BJ (cell line): ENCODE measurements at regions not wholly inside any gene's neighbourhood (a gene's known extent, or its start where the extent isn't known, plus 50 kb on each side); places are given as distances from the start of the nearest gene placed in this dataset.

Source experiments
- CTCF ChIA-PET: fragments of 350-600 bp; formaldehyde crosslinking; extraction: SDS; loops from one replicate; lab custom pipeline; 2021; ENCODE audit warnings: antibody characterized with exemption, inconsistent platforms; lab: Yijun Ruan, JAX
- POLR2A ChIA-PET: fragments of 300-600 bp; sonication (Branson Sonifier 250); formaldehyde crosslinking; extraction: SDS; loops from one replicate; lab custom pipeline; 2021; ENCODE audit warnings: antibody characterized with exemption; lab: Charles Lee
- DNase-seq: peaks from one replicate; pipeline ENCODE4 v3.0.0-alpha.2; 2011; ENCODE audit warnings: low read depth
- H3K27me3 ChIP-seq: 2 replicates; pipeline ENCODE4 v1.6.0; 2011; ENCODE audit warnings: low read length; ENCODE audit not compliant: control insufficient read depth, insufficient read depth
- H3K36me3 ChIP-seq: 2 replicates; pipeline ENCODE4 v1.5.1; 2011; ENCODE audit warnings: low read length; ENCODE audit not compliant: control insufficient read depth, insufficient read depth
- H3K4me3 ChIP-seq: 2 replicates; pipeline ENCODE4 v1.5.1; 2011; ENCODE audit warnings: low read depth, mild to moderate bottlenecking, control low read depth, low read length
- TF ChIP-seq, protein P1 (sequence below): IDR thresholded peaks from 2 replicates; pipeline ENCODE4 v1.5.1; 2011; ENCODE audit warnings: low read depth, mild to moderate bottlenecking, control low read depth, inconsistent platforms, low read length, moderate library complexity; ENCODE audit not compliant: insufficient read depth

DNA sequence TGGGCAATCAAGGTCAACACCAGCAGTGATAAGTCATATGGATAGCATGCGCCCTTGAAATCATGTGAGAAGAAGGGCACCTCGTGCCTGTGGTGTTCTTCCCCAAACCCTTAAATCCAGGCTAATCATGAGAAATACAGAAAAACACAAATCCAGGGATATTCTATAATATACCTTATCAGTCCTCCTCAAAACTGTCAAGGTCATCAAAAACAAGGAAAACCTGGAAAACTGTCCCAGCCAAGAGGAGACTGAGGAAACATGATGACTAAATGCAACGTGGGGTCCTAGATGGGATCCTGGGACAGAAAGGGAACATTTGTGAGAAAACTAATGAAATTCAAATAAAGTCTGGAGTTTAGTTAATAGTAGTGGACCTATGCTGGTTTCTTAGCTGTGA lies 201.8 kb upstream of the FAM9B start:
- POLR2A ChIA-PET, result no interaction called here
- TF ChIP-seq, protein P1, sequence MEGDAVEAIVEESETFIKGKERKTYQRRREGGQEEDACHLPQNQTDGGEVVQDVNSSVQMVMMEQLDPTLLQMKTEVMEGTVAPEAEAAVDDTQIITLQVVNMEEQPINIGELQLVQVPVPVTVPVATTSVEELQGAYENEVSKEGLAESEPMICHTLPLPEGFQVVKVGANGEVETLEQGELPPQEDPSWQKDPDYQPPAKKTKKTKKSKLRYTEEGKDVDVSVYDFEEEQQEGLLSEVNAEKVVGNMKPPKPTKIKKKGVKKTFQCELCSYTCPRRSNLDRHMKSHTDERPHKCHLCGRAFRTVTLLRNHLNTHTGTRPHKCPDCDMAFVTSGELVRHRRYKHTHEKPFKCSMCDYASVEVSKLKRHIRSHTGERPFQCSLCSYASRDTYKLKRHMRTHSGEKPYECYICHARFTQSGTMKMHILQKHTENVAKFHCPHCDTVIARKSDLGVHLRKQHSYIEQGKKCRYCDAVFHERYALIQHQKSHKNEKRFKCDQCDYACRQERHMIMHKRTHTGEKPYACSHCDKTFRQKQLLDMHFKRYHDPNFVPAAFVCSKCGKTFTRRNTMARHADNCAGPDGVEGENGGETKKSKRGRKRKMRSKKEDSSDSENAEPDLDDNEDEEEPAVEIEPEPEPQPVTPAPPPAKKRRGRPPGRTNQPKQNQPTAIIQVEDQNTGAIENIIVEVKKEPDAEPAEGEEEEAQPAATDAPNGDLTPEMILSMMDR, result no peak
- DNase-seq, result no peak

DNA sequence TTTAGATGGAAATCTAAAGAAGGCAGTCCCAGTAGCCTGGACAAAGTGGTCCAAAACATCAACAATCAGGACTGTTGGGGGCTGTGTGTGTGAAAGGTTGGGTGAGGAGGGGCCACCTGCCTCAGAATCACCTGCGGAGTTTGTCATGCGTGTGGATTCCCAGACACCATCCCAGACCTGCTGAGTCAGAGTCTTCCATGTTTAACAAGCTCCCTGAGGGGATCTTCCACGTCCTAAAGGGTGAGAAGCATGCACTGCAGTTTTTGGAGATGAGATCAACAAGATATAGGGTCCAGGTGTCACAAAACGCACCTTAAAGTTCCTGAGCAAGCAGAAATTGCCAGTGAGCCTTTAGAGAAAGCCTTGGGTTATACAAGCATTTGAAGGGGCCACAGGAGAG lies 207.0 kb upstream of the FAM9B start:
- Histone ChIP-seq H3K4me3 (no peak overlapping the region), H3K27me3 (no peaks in the 10 kb centered on the region), H3K36me3 (no peaks in the 10 kb centered on the region)
- DNase-seq, result no peak
- ChIA-PET CTCF (no interaction called here), POLR2A (no interaction called here)
- TF ChIP-seq, protein P1, result no peak

More for the DNA sequence above, 201.8 kb upstream of the FAM9B start:
- CTCF ChIA-PET, result no interaction called here
- H3K27me3 ChIP-seq, result no peaks in the 10 kb centered on the region
- H3K4me3 ChIP-seq, result no peak overlapping the region
- no peaks in the 10 kb centered on the region for H3K36me3 ChIP-seq

DNA sequence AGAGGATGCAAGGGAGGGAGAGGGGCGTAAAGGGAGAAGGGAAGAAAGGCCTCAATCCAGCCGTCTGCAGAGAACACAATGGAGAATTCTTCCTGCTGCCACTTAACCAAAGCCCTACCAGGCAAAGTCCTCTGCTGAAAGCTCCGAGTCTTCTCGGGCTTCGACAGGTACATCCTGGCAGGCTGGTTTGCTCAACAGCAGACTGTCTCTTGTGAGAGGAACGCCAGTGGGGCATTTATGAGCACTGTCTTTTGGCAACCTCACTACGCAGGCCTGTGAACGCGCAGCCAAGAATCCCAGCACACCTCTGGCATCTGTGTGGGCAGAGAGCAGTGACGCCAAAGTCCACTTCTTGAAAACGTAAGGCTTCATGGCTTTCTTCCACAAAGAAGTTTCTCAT lies 207.5 kb upstream of the FAM9B start:
- POLR2A ChIA-PET, result no interaction called here

DNA sequence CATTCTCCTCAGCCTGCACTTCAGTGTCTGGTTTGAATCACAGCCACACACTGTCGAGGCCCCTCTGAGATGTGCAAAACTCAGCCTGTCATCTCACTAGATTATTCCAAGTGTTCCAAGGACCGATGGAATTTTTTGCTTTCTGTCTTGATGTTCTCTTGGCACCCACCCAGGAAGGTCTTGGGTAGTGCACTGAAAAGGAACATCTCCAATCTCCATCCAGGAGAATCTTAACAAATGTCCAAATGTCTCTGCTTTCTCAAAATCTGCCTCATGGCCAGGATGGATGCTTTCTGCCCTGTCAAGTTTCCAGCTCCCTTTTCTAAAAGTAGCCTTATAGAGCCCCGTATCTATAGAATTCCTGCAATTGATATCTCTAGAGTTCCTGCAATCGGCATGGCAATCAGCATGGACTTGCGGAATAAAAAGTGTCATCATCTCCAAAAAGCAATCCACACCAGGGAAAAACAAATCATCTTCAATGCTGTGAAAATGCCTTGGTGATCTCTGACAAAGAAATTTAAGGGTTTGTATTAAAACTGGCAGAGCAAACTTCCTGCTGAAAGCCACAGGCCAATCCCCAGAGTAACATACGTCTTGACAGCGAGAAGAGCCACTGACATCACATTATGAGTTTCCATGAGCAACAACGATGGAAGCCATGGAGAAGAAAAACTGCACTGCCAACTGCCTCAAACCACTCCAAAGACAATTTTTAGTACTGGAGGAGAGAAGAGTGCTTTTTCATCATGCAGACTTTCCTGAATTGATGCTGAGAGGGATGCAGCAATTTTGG lies 215.3 kb upstream of the FAM9B start:
- ChIA-PET CTCF (interaction anchor here (0.7 kb wide), 1 partner anchor 871 kb away, joined by 3 read pairs; no protein-coding TSS in a partner anchor), POLR2A (no interaction called here)
- no peaks in the 10 kb centered on the region for H3K27me3 ChIP-seq
- H3K4me3 ChIP-seq, result no peak overlapping the region
- no peak for DNase-seq
- TF ChIP-seq, protein P1, result no peak
- no peaks in the 10 kb centered on the region for H3K36me3 ChIP-seq

More for the DNA sequence above, 207.5 kb upstream of the FAM9B start:
- TF ChIP-seq, protein P1, result no peak
- H3K27me3 ChIP-seq, result no peaks in the 10 kb centered on the region
- no peaks in the 10 kb centered on the region for H3K36me3 ChIP-seq
- no peak overlapping the region for H3K4me3 ChIP-seq
- no peak for DNase-seq
- CTCF ChIA-PET, result no interaction called here

DNA sequence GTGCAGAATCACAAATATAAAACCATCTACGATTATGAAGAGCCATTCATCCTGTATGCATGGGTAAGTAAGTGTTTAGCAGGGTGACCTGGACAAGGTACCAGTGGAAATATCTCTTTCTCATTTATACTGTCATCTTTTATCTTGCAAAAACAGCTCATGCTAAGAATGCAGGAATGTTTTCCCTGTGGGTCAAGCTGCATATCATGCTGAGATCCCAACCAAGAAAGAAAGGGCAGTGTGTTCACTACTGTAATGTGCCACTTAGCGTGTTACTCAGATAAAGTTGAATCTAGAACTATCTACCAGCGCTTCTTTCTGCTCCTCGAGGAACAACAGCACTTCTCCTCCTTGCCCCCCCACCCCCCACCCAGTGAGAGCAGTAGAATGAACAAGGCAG lies 212.7 kb upstream of the TBL1X start:
- no peak for DNase-seq
- CTCF ChIA-PET, result no interaction called here

More for the DNA sequence above, 212.7 kb upstream of the TBL1X start:
- POLR2A ChIA-PET, result no interaction called here
- Histone ChIP-seq H3K36me3 (no peaks in the 10 kb centered on the region), H3K27me3 (no peaks in the 10 kb centered on the region), H3K4me3 (no peak overlapping the region)
- TF ChIP-seq, protein P1, result no peak
